HepG2 (cell line): ENCODE measurements at regions not wholly inside any gene's neighbourhood (a gene's known extent, or its start where the extent isn't known, plus 50 kb on each side); places are given as distances from the start of the nearest gene placed in this dataset.

ENCODE experiments used
- ATAC-seq: fragments of 200-7000 bp; cut with Tn5 transposase; 3 replicates; pipeline ENCODE4 v1.9.1; 2020; ENCODE audit warnings: mild to moderate bottlenecking, moderate library complexity
- BruUV-seq: library from RNA; stranded (reverse); fragments of 400-500 nt; replicated peaks from 2 replicates; lab custom pipeline; 2021; lab: Mats Ljungman, UMichigan
- CTCF ChIA-PET: fragments of 300-600 bp; formaldehyde crosslinking; extraction: SDS; loops from one replicate; lab custom pipeline; 2021; ENCODE audit warnings: low total read pairs, inconsistent platforms, low intra/inter-chr PET ratio; lab: Yijun Ruan, JAX
- POLR2A ChIA-PET: fragments of 350-600 bp; sonication (Branson Sonifier 250); formaldehyde crosslinking; loops from one replicate; lab custom pipeline; 2020; ENCODE audit warnings: antibody characterized with exemption, inconsistent platforms; lab: Yijun Ruan, JAX
- DNase-seq: peaks from one replicate; pipeline ENCODE4 v3.0.0-alpha.2; 2015; ENCODE audit warnings: low spot score
- FAIRE-seq: peaks from 3 replicates; lab custom pipeline; 2011; peaks lifted over from hg19 to GRCh38; lab: Jason Lieb, UNC
- H2AFZ ChIP-seq: one replicate; pipeline ENCODE4 v1.6.1; 2011; ENCODE audit warnings: low read length, inconsistent platforms
- H3K27ac ChIP-seq: fragments of 300-600 bp; 3 replicates; pipeline ENCODE4 v1.8.0; 2011; ENCODE audit warnings: mixed run types, mild to moderate bottlenecking, mixed read lengths, low read length, inconsistent platforms; ENCODE audit not compliant: insufficient read depth; ENCODE audit errors: extremely low read length
- H3K27me3 ChIP-seq, 2 experiments: fragments of 200-600 bp in 1 of 2; 2 replicates in 1 of 2; 3 replicates in 1 of 2; pipeline versions ENCODE4 v1.6.0 to v1.8.0; 2011; ENCODE audit warnings: low read length in 2 of 2, mild to moderate bottlenecking in 2 of 2, moderate library complexity in 2 of 2, inconsistent platforms in 1 of 2; ENCODE audit not compliant: insufficient read depth in 2 of 2, control insufficient read depth in 1 of 2
- H3K36me3 ChIP-seq, 2 experiments: fragments of 200-600 bp in 1 of 2; replicated peaks in 1 of 2; 2 replicates in 1 of 2; 3 replicates in 1 of 2; pipeline versions ENCODE4 v1.5.1 to v1.8.0; 2011; ENCODE audit warnings: low read length in 2 of 2, inconsistent platforms in 1 of 2; ENCODE audit not compliant: insufficient read depth in 2 of 2, control insufficient read depth in 1 of 2
- H3K4me1 ChIP-seq: 2 replicates; pipeline ENCODE4 v1.5.1; 2012; ENCODE audit warnings: low read length, inconsistent platforms; ENCODE audit not compliant: insufficient read depth
- H3K4me2 ChIP-seq: 2 replicates; pipeline ENCODE4 v1.6.0; 2011; ENCODE audit warnings: low read depth, low read length, inconsistent platforms
- H3K4me3 ChIP-seq, 3 experiments: fragments of 200-600 bp in 1 of 3; sonication (generic), shearing (Covaris generic) in 1 of 3; replicated peaks in 1 of 3; 2 replicates each; pipeline ENCODE4 v1.5.1; 2011 to 2016; ENCODE audit warnings: low read length in 3 of 3, inconsistent platforms in 2 of 3, low read depth in 2 of 3, mild to moderate bottlenecking in 2 of 3, control low read depth in 1 of 3, mixed read lengths in 1 of 3; ENCODE audit not compliant: insufficient read depth in 1 of 3
- H3K79me2 ChIP-seq: one replicate; pipeline ENCODE4 v1.6.1; 2011; ENCODE audit warnings: low read length, inconsistent platforms; ENCODE audit not compliant: insufficient read depth
- H3K9ac ChIP-seq: 2 replicates; pipeline ENCODE4 v1.6.0; 2011; ENCODE audit warnings: mild to moderate bottlenecking, low read depth, low read length, inconsistent platforms; ENCODE audit not compliant: insufficient read depth
- H3K9me3 ChIP-seq: 2 replicates; pipeline ENCODE4 v1.5.1; 2012; ENCODE audit warnings: mild to moderate bottlenecking, low read length
- H4K20me1 ChIP-seq: 2 replicates; pipeline ENCODE4 v1.6.0; 2011; ENCODE audit warnings: inconsistent platforms, mild to moderate bottlenecking, low read length, moderate library complexity; ENCODE audit not compliant: insufficient read depth
- BATF2 ChIP-seq: sonication (generic); formaldehyde crosslinking; IDR thresholded peaks from 2 replicates; pipeline ENCODE4 v1.8.0; 2022; ENCODE audit warnings: mild to moderate bottlenecking, missing genetic modification reagents, moderate library complexity
- HIVEP1 ChIP-seq: sonication (generic); formaldehyde crosslinking; IDR thresholded peaks from 2 replicates; pipeline ENCODE4 v1.4.0; 2020; ENCODE audit warnings: mild to moderate bottlenecking, missing genetic modification reagents
- MLXIP ChIP-seq: sonication (generic); formaldehyde crosslinking; IDR thresholded peaks from 2 replicates; pipeline ENCODE4 v1.9.0; 2021; ENCODE audit warnings: missing genetic modification reagents, borderline replicate concordance
- PRPF4 ChIP-seq: fragments of 200-400 bp; formaldehyde crosslinking; IDR thresholded peaks from 2 replicates; pipeline ENCODE4 v1.6.1; 2016; ENCODE audit warnings: low read length, low read depth; ENCODE audit not compliant: poor library complexity, severe bottlenecking
- RBM22 ChIP-seq: fragments of 200-400 bp; formaldehyde crosslinking; optimal IDR thresholded peaks from 2 replicates; pipeline ENCODE3; 2017; ENCODE audit warnings: mild to moderate bottlenecking, low read length, moderate library complexity
- THAP7 ChIP-seq: sonication (generic); formaldehyde crosslinking; IDR thresholded peaks from 2 replicates; pipeline ENCODE4 v1.8.1; 2023; ENCODE audit warnings: mild to moderate bottlenecking, missing genetic modification reagents
- ZNF580 ChIP-seq: IDR thresholded peaks from 2 replicates; pipeline ENCODE4 v1.6.1; 2016; ENCODE audit warnings: low read depth, borderline replicate concordance
- ZNF674 ChIP-seq: sonication (generic); formaldehyde crosslinking; IDR thresholded peaks from 2 replicates; pipeline ENCODE4 v1.5.0; 2020; ENCODE audit warnings: low read depth, mild to moderate bottlenecking, missing genetic modification reagents
- ZNF790 ChIP-seq: sonication (generic); formaldehyde crosslinking; IDR thresholded peaks from 2 replicates; pipeline ENCODE4 v1.8.0; 2022; ENCODE audit warnings: missing genetic modification reagents, mild to moderate bottlenecking, borderline replicate concordance
- WGBS: methylation state at CpG from one replicate; pipeline ENCODE4 v1.1.6; 2017; ENCODE audit warnings: low lambda C conversion rate; 5-methylcytosine and 5-hydroxymethylcytosine counted together
- in situ Hi-C: cut with HindIII; loops from 2 replicates; pipeline ENCODE4 v1.10.0; 2017; ENCODE audit warnings: low pct_unique_long_range_greater_than_20kb; ENCODE audit not compliant: extremely low pct_ligation_motif_present
- intact Hi-C: fragments of 100-400 bp; cut with micrococcal nuclease; formaldehyde crosslinking; loops from one replicate; pipeline ENCODE4 v1.10.0; 2022; ENCODE audit not compliant: unreplicated experiment

GRCh38 chr2:136359121-136359965, 241.4 kb upstream of the CXCR4 start:
- no peak for ATAC-seq
- H3K79me2 ChIP-seq = no peaks in the 10 kb centered on the region
- WGBS = 12% methylated on average over 5 of the region's 5 CpGs
- no peaks in the 10 kb centered on the region for H3K4me1 ChIP-seq
- intact Hi-C loops (no loop called here), in situ Hi-C loops (no loop called here)
- no peak for FAIRE-seq
- DNase-seq = no peak
- 0 out of 5 replicates have a peak, but pooled peaks cover 0 to 7% of the 10 kb centered on the region in 2 experiments for H3K27me3 ChIP-seq
- H3K27ac ChIP-seq = no peak overlapping the region
- no peak overlapping the region for H3K4me3 ChIP-seq
- TF ChIP-seq HIVEP1 = no peak
- TF ChIP-seq ZNF580 (CRISPR knock-in tag) = no peak
- TF ChIP-seq PRPF4 = no peak
- no peak for TF ChIP-seq THAP7 (CRISPR knock-in tag)
- no peak for TF ChIP-seq MLXIP
- TF ChIP-seq ZNF790 (CRISPR knock-in tag) = no peak
- TF ChIP-seq BATF2 (CRISPR knock-in tag) = no peak
- TF ChIP-seq RBM22 = no peak
- TF ChIP-seq ZNF674 = no peak
- H3K36me3 ChIP-seq = no peaks in the 10 kb centered on the region
- no peaks in the 10 kb centered on the region for H3K9me3 ChIP-seq
- BruUV-seq = no TSS peak
- CTCF ChIA-PET = no interaction called here
- H3K9ac ChIP-seq = no peak overlapping the region
- H2AFZ ChIP-seq = no peak overlapping the region
- POLR2A ChIA-PET = no interaction called here
- H4K20me1 ChIP-seq = no peaks in the 10 kb centered on the region
- H3K4me2 ChIP-seq = no peak overlapping the region
